SK-N-SH treated with all-trans-retinoic acid at 6 μM for 48 hours (cell line): ENCODE measurements at regions not wholly inside any gene's neighbourhood (a gene's known extent, or its start where the extent isn't known, plus 50 kb on each side); places are given as distances from the start of the nearest gene placed in this dataset.

Experiments
- BACH2 ChIP-seq: fragments of 250-450 bp; sonication (Bioruptor Pico); IDR thresholded peaks from 2 replicates; pipeline ENCODE4 v1.9.0; 2021; ENCODE audit warnings: mild to moderate bottlenecking, borderline replicate concordance
- CREB5 ChIP-seq: fragments of 250-450 bp; sonication (Bioruptor Pico); IDR thresholded peaks from 2 replicates; pipeline ENCODE4 v1.5.1; 2020; ENCODE audit warnings: low read depth, mild to moderate bottlenecking, moderate library complexity
- ESRRG ChIP-seq: fragments of 250-450 bp; sonication (Bioruptor Pico); IDR thresholded peaks from 2 replicates; pipeline ENCODE4 v1.6.1; 2021; ENCODE audit warnings: mild to moderate bottlenecking
- OSR1 ChIP-seq: fragments of 250-450 bp; sonication (Bioruptor Pico); IDR thresholded peaks from 2 replicates; pipeline ENCODE4 v1.8.0; 2022; ENCODE audit warnings: moderate library complexity, mild to moderate bottlenecking, inconsistent platforms
- PPARA ChIP-seq: fragments of 250-450 bp; sonication (Bioruptor Pico); IDR thresholded peaks from 2 replicates; pipeline ENCODE4 v1.5.0; 2020; ENCODE audit warnings: mild to moderate bottlenecking, borderline replicate concordance
- TCF4 ChIP-seq: fragments of 250-450 bp; sonication (Bioruptor Pico); IDR thresholded peaks from 2 replicates; pipeline ENCODE4 v1.8.0; 2021; ENCODE audit warnings: mild to moderate bottlenecking, moderate library complexity, borderline replicate concordance
- ZFP30 ChIP-seq: fragments of 450-650 bp; formaldehyde crosslinking; IDR thresholded peaks from 2 replicates; pipeline ENCODE4 v1.5.0; 2022; ENCODE audit warnings: mild to moderate bottlenecking, moderate library complexity
- ZNF70 ChIP-seq: fragments of 450-650 bp; formaldehyde crosslinking; IDR thresholded peaks from 2 replicates; pipeline ENCODE4 v1.5.0; 2020; ENCODE audit warnings: mild to moderate bottlenecking, moderate library complexity

- no peak for TF ChIP-seq ZNF70 (CRISPR knock-in tag)
- TF ChIP-seq BACH2 (CRISPR knock-in tag) = no peak
- no peak for TF ChIP-seq CREB5 (CRISPR knock-in tag)
- TF ChIP-seq PPARA (CRISPR knock-in tag) = no peak
- TF ChIP-seq TCF4 (CRISPR knock-in tag) = no peak
- no peak for TF ChIP-seq ZFP30 (CRISPR knock-in tag)
- no peak for TF ChIP-seq ESRRG (CRISPR knock-in tag)
- no peak for TF ChIP-seq OSR1 (CRISPR knock-in tag)
These were observed 925.4 kb upstream of the TMPRSS15 start for GRCh38 chr21:19328954-19329353.
